Fibroblast of lung (primary cell): ENCODE measurements at regions not wholly inside any gene's neighbourhood (a gene's known extent, or its start where the extent isn't known, plus 50 kb on each side); places are given as distances from the start of the nearest gene placed in this dataset.

ENCODE experiments used
- DNase-seq, 2 donors: peaks; one replicate each; pipeline versions ENCODE4 v3.0.0 to v3.0.0-alpha.2; 2010; ENCODE audit warnings: low read depth in 2 of 2
- H2AFZ ChIP-seq: 2 replicates; pipeline ENCODE4 v1.5.1; 2012; ENCODE audit warnings: low read length, control low read depth, inconsistent platforms
- H3K27ac ChIP-seq: 2 replicates; pipeline ENCODE4 v1.5.1; 2011; ENCODE audit warnings: low read length, control low read depth; ENCODE audit not compliant: insufficient read depth
- H3K27me3 ChIP-seq: 2 replicates; pipeline ENCODE4 v1.5.1; 2011; ENCODE audit warnings: mild to moderate bottlenecking, low read length; ENCODE audit not compliant: control insufficient read depth, insufficient read depth
- H3K36me3 ChIP-seq: 2 replicates; pipeline ENCODE4 v1.5.1; 2011; ENCODE audit warnings: low read length; ENCODE audit not compliant: control insufficient read depth, insufficient read depth
- H3K4me1 ChIP-seq: 2 replicates; pipeline ENCODE4 v1.5.1; 2011; ENCODE audit warnings: low read length; ENCODE audit not compliant: control insufficient read depth, insufficient read depth; ENCODE audit errors: extremely low read depth
- H3K4me2 ChIP-seq: 2 replicates; pipeline ENCODE4 v1.5.1; 2011; ENCODE audit warnings: low read length, control low read depth; ENCODE audit not compliant: insufficient read depth; ENCODE audit errors: extremely low read depth
- H3K4me3 ChIP-seq, 4 experiments: fragments of 200-600 bp in 1 of 4; sonication (generic) in 1 of 4; replicated peaks in 1 of 4; 2 replicates each; pipeline ENCODE4 v1.5.1; 2011 to 2016; ENCODE audit warnings: low read length in 4 of 4, low read depth in 3 of 4, mild to moderate bottlenecking in 3 of 4, control low read depth in 2 of 4, inconsistent platforms in 1 of 4, mixed read lengths in 1 of 4; ENCODE audit not compliant: insufficient read depth in 1 of 4; ENCODE audit errors: control extremely low read depth in 1 of 4
- H3K79me2 ChIP-seq: 2 replicates; pipeline ENCODE4 v1.5.1; 2012; ENCODE audit warnings: mild to moderate bottlenecking, low read length, inconsistent platforms; ENCODE audit not compliant: control insufficient read depth, insufficient read depth
- H3K9ac ChIP-seq: 2 replicates; pipeline ENCODE4 v1.5.1; 2011; ENCODE audit warnings: mild to moderate bottlenecking, low read length, control low read depth; ENCODE audit not compliant: insufficient read depth
- H3K9me3 ChIP-seq: 2 replicates; pipeline ENCODE4 v1.5.1; 2012; ENCODE audit warnings: low read depth, low read length; ENCODE audit not compliant: control insufficient read depth, insufficient read depth
- H4K20me1 ChIP-seq: 2 replicates; pipeline ENCODE4 v1.5.1; 2011; ENCODE audit warnings: low read length; ENCODE audit not compliant: control insufficient read depth, insufficient read depth; ENCODE audit errors: extremely low read depth
- EZH2 ChIP-seq: IDR thresholded peaks from 2 replicates; pipeline ENCODE4 v1.5.1; 2012; ENCODE audit warnings: low read length, control low read depth, mild to moderate bottlenecking; ENCODE audit errors: missing control alignments
- TF ChIP-seq, protein P1 (sequence below), 2 donors: IDR thresholded peaks in 1 of 2; conservative IDR thresholded peaks in 1 of 2; 1 replicate in 1 of 2; 2 replicates in 1 of 2; pipeline ENCODE4 v1.5.1; 2011 to 2012; ENCODE audit warnings: low read length in 2 of 2, control low read depth in 1 of 2, inconsistent platforms in 1 of 2, low read depth in 1 of 2, mild to moderate bottlenecking in 1 of 2

DNA sequence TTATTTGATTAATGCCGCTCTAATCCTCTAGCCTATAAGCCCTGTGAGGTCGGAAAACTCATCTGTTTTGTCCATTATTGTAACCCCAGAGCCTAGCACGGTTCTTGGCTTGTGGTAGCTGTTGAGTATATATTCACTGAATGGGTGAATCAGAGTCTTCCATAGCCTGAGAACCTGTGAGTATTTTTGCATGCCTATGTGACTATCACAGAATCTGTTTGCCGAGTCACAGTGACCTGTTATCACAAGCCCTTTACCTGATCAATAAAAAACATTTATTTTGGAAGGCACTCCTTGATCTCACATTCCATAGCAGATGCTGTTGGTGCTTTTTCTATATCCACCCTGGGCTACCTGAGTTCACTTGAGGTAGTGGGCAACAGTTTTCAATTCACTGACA is 125.0 kb upstream of the STC2 start:
- Histone ChIP-seq H3K36me3 (no peaks in the 10 kb centered on the region), H3K4me2 (no peak overlapping the region), H2AFZ (no peak overlapping the region), H3K4me1 (peaks cover 41% of the 10 kb centered on the region), H4K20me1 (no peaks in the 10 kb centered on the region), H3K27me3 (no peaks in the 10 kb centered on the region), H3K27ac (peak overlapping the region; percentile 97), H3K79me2 (no peaks in the 10 kb centered on the region), H3K9ac (no peak overlapping the region), H3K4me3 (no peak overlapping the region), H3K9me3 (no peaks in the 10 kb centered on the region)
- TF ChIP-seq, protein P1, sequence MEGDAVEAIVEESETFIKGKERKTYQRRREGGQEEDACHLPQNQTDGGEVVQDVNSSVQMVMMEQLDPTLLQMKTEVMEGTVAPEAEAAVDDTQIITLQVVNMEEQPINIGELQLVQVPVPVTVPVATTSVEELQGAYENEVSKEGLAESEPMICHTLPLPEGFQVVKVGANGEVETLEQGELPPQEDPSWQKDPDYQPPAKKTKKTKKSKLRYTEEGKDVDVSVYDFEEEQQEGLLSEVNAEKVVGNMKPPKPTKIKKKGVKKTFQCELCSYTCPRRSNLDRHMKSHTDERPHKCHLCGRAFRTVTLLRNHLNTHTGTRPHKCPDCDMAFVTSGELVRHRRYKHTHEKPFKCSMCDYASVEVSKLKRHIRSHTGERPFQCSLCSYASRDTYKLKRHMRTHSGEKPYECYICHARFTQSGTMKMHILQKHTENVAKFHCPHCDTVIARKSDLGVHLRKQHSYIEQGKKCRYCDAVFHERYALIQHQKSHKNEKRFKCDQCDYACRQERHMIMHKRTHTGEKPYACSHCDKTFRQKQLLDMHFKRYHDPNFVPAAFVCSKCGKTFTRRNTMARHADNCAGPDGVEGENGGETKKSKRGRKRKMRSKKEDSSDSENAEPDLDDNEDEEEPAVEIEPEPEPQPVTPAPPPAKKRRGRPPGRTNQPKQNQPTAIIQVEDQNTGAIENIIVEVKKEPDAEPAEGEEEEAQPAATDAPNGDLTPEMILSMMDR (conservative IDR thresholded peaks at IDR 0.05 in 1 of 2, IDR thresholded peaks at IDR 0.05 in 1 of 2; ENCODE audit: low read depth in 1 of 2, low read length in 2 of 2), result no peak
- no peak for TF ChIP-seq EZH2
- DNase-seq, result no peak

DNA sequence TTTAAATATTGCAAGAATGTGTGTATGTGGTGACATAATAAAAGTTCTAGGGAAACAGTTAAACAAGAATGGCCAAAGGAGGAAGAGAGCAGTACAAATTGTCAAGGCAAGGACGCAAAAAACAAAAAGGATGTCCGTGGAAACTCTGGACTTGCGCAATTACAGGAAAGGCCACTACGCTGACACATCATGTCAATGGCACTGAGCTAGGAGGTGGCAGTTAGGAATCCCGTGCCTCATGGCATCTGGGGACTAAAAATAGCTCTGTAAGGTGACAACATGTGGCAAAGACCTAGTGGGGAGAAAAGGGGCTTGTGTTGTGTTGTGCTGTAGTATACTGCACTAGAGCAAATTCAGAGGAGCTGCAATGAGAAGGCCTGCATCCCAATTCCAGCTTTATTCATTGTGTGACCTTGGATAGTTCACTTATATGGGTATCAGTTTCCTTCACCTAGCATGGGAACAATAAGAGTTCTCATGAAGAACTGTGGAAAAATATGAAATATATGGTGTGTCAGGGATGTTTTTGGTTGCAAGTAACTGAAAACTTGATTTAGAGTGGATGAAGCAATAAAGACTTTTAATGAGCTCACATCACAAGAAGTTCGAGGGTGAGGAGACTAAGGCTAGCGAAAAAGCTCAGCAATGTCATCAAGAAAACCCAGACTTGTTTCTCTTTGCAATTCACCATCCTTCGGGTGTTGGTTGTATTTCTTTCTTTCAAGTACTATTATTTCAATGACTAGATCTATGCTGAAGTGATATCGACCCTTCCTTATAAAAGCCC is 124.1 kb upstream of the STC2 start:
- Histone ChIP-seq H3K27me3 (no peaks in the 10 kb centered on the region), H3K36me3 (no peaks in the 10 kb centered on the region), H3K9ac (no peak overlapping the region), H3K79me2 (no peaks in the 10 kb centered on the region), H3K9me3 (no peaks in the 10 kb centered on the region), H3K27ac (peak overlapping the region; percentile 97), H2AFZ (no peak overlapping the region), H4K20me1 (no peaks in the 10 kb centered on the region), H3K4me2 (no peak overlapping the region), H3K4me3 (no peak overlapping the region), H3K4me1 (peaks cover 37% of the 10 kb centered on the region)
- TF ChIP-seq, protein P1 (conservative IDR thresholded peaks at IDR 0.05 in 1 of 2, IDR thresholded peaks at IDR 0.05 in 1 of 2; ENCODE audit: low read depth in 1 of 2, low read length in 2 of 2), result no peak
- no peak for TF ChIP-seq EZH2
- peak; percentile 25 to 62 for DNase-seq

DNA sequence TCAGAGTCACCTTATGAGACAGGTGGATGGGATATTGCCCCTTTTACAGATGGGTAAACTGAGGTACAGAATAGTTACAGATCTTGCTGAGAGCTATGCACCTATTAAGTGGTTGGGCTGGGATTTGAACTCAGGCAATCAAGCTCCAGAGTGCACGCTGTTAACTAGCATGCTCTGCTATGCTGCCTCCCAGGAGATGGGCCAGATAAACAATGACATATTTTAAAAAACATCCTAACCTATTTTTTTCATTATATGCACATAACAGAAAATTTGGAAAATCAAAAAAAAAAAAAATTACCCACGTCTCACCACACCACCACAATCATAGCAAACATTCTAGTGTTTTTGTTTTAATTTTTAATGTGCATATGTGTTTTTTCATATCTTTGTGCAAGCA is 123.4 kb upstream of the STC2 start:
- Histone ChIP-seq H3K4me3 (no peak overlapping the region), H3K36me3 (no peaks in the 10 kb centered on the region), H3K27me3 (no peaks in the 10 kb centered on the region), H3K27ac (peak overlapping the region; percentile 97), H3K9me3 (no peaks in the 10 kb centered on the region), H4K20me1 (no peaks in the 10 kb centered on the region), H2AFZ (no peak overlapping the region), H3K4me2 (no peak overlapping the region), H3K9ac (no peak overlapping the region), H3K4me1 (peaks cover 31% of the 10 kb centered on the region), H3K79me2 (no peaks in the 10 kb centered on the region)
- DNase-seq, result no peak
- TF ChIP-seq EZH2, result no peak
- TF ChIP-seq, protein P1 (conservative IDR thresholded peaks at IDR 0.05 in 1 of 2, IDR thresholded peaks at IDR 0.05 in 1 of 2; ENCODE audit: low read depth in 1 of 2, low read length in 2 of 2), result no peak
